ENCODE measurements at regions not wholly inside any gene's neighbourhood (a gene's known extent, or its start where the extent isn't known, plus 50 kb on each side); places are given as distances from the start of the nearest gene placed in this dataset.

DNA sequence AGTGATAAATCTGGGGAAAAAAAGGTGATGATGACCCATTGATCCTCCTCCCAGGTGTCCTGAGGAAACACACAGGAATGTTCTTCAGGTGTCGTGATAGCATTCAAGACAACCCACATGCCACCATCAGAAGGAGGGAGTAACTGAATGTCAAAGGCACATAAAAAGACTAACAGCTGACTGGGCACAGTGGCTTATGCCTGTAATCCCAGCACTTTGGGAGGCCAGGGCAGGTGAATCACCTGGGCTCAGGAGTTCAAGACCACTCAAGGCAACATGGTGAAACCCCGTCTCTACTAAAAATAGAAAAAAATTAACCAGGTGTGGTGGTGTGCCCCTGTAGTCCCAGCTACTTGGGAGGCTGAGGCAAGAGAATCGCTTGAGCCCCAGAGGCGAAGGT lies 82.3 kb upstream of the CST7 start:
- no peak for DNase-seq (ENCODE audit: low spot score)
- no peak for FAIRE-seq

DNA sequence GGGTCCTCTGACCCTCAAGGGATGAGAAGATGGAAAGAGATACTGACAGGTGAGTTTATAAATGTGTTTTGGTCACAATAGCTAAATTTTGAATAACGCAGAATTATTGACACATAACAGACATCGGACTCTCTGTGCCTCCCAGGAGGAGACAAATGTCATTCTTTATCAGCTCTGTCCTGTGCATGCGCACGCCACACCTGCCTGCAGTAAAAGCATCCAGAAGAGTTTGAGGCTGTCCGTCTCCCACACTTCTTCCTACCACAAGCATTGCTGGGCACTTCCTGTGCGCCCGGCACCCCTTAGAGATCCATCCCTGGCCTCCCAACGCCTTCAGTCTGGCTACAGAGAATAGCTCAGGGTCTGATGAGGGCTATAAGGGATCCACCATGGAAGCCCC lies 81.5 kb upstream of the CST7 start:
- FAIRE-seq (no peak), DNase-seq (ENCODE audit: low spot score) (no peak)

DNA sequence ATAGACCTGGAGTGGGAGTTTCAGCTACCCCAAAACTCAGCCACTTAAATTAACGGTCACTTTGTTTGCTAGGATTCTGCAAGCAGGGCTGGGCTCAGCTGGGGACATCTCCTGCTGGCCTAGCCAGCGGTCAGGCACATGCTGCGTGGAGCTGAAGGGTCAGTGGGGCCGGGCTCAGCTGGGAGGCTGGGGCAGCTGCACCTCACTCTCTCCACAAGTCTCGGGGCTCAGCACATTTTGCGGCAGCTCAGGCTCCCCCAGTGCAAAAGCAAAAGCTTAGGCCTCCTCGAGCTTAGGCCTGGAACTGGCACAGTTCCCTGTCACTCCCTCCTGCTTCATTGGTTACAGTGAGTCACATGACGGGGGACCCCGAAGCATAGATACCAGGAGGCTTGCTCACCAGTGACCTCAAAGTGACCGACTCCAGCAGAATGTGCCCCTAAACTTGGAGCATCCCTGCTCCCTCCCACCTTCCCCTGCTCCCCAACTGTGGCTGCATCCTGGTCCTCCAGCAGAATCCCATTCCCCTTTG lies 80.6 kb upstream of the CST7 start:
- no peak for FAIRE-seq
- no peak for DNase-seq (ENCODE audit: low spot score)

DNA sequence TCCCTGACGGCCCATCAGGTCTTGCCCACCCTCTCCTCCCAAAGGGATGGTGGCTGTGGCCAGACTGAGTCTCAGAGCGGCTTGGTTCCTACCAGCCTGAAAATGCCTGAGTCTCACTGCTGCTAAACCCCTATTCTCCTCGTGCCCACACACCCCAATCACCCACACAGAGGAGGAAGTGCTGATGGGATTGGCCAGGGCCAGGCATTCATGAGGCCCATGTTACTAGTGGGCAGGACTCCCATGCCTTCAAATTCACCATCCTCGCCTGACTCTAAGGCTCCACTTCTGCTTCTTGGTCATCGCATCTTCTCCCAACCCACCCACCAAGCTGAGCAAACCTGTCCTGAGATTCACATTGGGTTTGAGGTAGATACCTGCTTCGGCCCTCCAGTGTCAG lies 80.1 kb upstream of the CST7 start:
- FAIRE-seq (no peak), DNase-seq (ENCODE audit: low spot score) (no peak)

DNA sequence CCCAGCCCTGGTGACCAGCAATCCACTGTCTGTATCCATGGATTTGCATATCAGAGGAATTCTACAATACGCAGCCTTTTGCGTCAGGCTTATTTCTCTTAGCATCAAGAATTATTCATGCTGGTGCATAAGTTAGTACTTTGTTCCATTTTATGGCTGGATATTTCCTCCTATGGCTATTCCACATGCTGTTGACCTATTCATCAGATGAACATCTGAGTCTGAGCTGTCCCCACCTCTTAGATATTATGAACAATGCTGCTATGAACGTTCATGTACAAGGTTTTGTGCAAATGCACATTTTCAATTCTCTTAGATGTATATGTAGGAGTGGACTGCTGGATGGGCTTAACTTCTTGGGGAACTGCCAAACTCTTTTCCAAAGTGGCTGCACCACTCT lies 79.0 kb upstream of the CST7 start:
- no peak for DNase-seq (ENCODE audit: low spot score)
- FAIRE-seq, result no peak

DNA sequence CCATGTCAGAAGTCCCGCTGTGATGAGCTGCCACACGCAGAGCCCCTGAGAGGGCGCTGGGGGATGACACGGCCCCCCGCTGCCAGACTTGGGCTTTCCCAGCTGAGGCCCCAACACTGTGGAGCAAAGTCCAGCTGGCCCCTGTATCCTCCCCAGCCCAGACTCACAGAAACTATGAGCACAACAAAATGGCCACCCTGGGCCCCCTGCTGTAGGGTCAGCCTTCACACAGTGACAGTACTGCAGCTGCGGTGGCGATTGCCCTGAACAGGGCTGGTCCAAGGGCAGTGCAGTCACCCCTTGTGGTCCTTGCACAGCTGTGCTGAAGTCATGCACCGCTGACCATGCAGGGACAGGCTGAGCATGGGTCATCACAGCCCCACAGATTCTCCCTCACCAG lies 78.2 kb upstream of the CST7 start:
- DNase-seq (ENCODE audit: low spot score) (peak; percentile 31), FAIRE-seq (no peak)

DNA sequence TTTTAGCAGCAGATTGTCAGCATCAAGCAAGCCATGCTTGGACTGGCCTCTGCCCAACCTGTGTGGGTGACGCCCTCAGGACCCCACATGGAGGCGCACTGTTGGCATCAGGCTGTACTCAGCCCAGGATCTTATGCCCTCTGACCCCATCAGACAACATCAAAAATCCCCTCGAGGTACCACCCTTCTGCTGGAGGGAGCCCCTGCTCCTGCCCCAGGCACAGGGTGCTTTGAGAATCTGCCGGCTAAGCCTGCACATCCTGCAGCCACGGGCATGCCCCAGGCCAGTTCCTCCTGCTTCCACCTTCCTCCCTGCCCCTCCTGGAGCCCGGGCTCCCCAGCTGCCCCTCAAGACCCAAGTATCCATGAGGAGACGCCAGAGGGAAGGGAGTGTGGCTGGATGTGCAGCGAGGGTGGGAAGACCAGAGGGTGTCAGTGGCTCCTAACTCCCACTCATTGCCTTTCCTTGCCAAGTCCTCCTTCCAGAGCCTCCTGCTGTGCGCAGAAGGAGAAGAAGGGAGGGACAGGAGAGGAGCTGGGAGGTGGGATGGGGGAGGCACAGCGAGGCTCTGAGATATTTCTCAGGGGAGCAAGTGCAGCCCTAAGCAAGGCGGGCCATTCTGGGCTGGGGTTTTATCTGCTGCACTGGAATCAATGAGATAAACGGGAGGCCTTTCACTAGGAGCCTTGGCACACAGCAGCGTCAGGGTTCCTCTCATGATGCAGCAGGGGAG lies 77.4 kb upstream of the CST7 start:
- FAIRE-seq (no peak), DNase-seq (ENCODE audit: low spot score) (no peak)

DNA sequence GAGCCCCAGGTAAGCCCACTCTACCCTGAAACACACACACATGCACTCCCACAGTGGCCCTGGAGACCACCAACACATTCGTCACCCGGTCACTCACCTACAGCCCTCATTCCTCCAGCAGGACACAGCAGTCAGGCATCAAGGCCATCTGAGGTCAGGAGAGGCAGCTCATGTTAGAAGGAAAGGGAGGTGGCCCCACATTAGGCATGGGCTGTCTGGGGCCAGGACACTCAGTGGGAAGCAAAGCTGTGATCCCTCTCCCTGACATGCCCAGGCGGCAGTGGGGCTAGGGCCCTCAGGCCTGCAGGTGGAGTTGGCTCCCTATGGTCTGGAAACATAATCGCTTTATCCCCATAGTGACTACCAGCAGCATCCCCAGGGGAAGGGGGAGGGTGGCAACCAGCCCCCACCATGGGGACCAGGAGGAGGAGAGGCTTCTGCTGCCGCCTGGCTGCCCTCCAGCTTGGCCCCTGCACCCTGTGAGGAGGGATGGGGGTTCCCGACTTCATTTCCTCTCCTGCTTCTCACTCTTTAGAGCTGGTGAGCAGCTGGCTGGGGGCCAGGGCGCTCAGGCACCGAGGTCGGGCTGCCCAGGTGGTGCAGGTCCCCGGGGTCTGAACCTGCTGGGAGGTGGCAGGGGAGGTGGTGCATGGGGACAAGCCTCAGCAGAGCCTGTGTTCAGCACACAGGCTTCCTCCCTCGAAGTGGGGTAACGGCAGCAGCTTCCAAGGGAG lies 76.6 kb upstream of the CST7 start:
- no peak for DNase-seq (ENCODE audit: low spot score)
- FAIRE-seq, result no peak

DNA sequence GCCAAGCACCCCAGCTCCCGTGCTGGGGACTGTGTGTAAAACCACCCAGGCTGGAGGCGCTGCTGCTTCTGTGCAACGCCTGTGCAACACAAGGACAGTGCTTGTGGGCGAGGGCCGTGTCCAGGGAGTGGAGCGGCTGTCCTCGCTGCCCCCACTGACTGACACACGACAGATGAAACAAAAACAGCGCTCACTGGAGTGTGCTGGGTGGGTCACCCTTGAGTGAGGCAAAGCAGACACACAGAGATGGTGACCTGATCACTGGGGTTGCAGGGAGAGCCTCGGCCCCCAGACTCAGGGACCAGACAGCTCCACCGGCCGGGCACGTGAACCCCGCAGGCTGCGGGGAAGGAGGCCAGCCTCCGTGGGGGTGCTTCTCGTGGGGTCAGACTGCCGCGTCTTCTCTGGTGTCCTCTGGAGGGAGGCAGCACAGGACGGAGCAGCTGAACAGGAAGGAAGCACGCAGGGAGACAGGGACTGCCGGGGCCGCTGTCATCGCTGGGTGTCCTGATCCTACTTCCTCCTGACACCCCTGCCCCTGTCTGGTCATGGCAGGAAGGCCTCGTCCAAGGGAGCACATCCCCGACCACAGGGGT lies 75.9 kb upstream of the CST7 start:
- FAIRE-seq (no peak), DNase-seq (ENCODE audit: low spot score) (no peak)

DNA sequence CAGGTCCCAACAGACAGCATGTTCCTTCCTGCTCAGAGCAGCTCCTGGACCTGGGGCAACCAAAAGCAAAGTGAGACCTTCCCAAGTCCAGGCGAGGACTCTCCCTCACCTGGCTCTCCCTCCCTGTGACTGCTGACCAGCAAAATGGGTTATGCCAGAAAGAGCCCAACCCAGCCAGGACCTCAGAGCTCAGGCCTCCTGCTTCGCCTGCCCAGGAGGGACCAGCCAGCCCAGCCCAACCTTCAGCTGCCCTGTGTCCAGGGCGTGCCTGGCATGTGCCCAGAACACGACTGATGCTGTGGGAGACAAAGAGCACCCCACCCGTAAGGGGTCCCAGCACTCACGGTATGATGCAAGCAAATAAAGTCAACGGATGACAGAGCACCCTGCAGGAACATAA lies 74.0 kb upstream of the CST7 start:
- FAIRE-seq (no peak), DNase-seq (ENCODE audit: low spot score) (no peak)

DNA sequence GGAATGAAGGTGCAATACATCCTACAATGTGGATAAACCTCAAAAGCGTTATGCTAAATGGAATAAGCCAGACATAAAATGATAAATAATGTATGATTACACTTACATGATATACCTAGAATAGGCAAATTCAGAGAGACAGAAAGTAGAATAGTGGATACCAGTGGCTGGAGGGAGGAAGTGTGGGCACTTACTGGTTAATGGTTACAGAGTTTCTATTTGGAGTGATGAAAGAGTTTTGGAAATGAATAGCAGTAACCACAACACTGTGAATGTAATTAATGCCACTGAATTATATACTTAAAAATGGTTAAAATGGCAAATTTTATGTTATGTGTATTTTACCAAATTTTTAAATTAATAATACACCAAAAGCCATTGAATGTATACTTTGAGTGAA lies 71.4 kb upstream of the CST7 start:
- FAIRE-seq (no peak), DNase-seq (ENCODE audit: low spot score) (no peak)

DNA sequence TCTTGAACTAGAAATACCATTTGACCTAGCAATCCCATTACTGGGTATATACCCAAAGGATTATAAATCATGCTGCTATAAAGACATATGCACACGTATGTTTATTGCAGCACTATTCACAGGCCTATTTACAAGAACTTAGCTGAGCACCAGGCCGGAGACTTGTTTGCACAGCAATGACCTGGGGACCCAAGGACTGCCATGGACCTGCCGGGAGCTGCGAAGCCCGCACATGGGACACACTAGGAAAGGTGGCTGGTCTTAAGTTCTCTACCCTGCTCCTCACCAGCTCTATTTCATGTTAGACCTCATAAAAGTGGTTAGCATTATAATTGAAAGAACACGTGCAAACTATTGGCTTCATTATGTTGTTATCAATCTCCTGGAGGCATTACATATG lies 70.4 kb upstream of the CST7 start:
- no peak for FAIRE-seq
- no peak for DNase-seq (ENCODE audit: low spot score)

DNA sequence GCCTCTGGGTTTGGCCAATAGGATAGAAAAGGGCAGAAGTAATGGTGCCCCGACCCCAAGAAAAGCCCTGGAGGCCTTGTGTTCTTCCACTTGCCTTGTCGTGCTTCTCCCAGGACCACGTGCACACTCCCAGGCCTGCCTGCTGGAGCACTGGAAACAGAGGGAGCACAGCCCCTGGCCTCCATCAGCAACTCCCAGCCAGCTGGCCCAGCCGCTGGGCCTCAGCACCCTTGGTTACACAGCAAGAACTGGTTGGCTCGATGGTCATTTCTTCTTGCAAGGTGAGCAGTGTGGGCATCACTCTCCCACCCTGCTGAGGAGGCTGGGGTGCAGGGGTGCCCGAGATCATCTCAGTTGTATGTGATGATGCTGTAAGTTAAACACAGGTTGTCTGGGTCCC lies 69.2 kb upstream of the CST7 start:
- FAIRE-seq (no peak), DNase-seq (ENCODE audit: low spot score) (no peak)

DNA sequence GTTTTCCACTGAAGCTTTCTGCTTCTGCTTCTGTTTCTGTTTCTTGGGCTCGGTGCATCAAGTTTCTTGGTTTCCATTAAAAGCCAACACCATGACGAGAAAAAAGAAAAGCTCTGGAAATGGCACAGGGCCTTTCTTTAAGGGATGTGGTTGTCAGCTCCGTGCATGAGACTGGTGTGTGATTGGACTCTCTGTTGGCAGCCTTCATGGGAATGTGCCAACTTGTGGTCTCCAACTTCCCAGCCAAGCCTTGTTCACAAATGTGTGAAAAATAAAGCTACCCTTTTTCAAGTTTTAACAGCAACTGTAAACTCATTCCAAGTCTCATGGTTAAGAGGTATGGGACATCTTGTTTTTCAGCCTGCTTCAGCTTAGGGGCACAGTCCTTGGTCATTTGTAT lies 68.7 kb upstream of the CST7 start:
- no peak for FAIRE-seq
- DNase-seq (ENCODE audit: low spot score), result no peak

DNA sequence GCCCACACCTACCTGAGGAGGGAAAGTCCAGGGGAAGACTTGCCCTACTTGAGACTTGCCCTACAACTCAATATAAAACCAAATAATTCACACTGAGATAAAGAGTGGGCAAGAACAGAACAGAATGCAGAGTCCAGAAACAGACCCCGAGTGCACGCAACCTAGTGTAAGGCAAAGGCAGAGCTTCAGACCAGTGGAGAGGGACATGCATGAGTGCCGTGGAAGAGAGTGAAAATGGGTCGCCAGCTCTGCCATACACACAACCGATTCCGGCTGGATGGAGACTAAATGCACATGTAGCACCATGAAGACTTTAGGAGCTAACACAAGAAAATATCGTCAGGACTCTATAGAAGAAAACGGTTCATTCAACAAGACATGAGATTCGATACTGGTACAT lies 58.8 kb upstream of the CST7 start:
- FAIRE-seq (no peak), DNase-seq (ENCODE audit: low spot score) (no peak)

DNA sequence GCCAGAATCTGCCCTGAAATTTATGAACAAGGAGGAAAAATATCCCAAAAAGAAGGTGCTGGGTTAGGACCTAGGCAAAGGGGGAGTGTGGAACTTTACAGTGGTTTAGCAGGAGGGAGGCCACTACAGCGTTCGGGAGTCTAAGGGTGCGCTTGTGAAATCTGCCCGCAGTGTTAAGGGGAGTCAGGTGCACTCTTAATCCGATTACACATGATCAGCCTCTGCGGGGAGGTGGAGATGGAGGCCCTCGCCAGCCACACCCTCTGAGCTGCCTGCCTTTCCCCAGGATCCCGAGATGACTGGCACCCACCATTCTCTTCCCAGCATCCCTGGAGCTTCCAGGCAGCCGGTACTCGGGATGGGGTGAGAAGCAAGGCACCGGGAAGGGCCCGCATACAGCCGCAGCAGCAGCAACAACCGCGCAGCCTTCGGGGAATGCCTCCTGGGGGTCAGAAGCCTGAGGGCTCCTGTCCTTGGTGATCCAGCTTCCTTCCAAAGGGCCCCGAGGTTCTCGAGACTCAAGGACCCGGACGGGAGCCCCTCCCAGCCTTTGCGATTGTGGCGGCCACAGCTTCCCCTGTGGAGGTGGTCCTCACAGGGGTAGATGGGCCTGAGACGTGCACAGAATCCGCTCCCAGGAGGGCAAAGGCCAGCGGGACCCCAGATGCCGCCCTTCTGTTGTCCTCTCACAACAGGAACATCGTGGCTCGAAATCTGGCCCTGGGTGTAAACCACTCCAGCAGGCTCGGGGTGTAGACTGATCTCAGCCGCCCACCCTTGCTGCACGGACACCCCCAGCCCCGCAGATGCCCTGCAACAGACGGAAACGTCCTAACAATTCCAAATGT lies 57.3 kb upstream of the CST7 start:
- no peak for FAIRE-seq
- no peak for DNase-seq (ENCODE audit: low spot score)

DNA sequence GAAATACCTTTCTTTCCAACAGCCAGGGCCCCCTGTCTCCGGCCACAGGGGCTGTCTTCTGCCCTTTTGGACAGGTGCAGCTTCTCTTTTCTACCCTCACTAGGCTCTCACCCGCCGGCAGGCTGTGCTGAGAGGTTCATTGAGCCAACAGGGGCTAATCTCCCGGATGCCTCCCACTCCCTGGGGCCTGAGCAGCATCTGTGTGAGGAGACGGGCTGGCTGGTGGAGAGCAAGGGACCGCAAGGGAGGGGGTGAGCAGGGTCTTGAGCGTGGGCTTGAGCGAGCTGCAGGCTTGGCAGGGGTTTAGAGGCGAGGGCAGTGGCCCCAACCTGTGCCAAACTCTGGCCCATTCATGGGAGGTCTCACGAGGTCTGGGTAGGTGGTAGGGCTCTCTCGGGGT lies 56.5 kb upstream of the CST7 start:
- FAIRE-seq (no peak), DNase-seq (ENCODE audit: low spot score) (no peak)

DNA sequence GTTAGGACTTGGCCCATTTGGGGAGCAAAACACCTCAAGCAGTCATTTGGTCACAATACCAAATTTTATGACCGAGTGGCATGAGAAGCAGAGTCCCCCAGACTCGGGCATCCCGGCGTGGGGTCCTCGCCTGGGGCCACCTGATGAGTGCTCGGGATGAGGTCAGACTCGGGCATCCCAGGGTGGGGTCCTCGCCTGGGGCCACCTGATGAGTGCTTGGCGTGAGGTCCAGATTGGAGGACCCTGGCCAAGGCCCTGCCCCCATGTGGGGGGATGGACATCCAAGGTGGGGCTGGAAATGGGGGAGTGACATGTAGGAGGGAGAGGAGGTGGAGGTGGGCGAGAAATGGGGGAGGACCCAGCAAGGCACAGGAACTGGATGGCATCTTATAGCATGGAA lies 56.1 kb upstream of the CST7 start:
- FAIRE-seq, result no peak
- no peak for DNase-seq (ENCODE audit: low spot score)

DNA sequence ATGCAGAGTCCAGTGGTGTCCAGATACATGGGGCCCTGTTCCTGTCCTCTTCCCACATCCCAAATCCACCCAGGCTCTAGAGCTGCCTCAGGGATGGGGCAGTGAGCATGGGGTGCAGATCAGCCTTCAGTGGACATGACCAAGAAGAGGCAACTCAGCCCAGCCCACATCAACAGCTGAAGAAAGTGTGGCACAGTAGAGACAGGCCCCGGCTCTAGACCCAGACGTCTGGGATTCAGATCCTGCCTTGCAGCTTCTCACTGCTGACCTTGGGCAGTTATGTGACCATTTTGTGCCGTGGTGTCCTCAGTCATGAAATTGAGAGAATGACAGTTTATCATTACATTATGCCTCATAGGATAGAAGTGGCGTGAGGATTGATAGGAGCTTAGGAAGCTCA lies 54.6 kb upstream of the CST7 start:
- no peak for FAIRE-seq

DNA sequence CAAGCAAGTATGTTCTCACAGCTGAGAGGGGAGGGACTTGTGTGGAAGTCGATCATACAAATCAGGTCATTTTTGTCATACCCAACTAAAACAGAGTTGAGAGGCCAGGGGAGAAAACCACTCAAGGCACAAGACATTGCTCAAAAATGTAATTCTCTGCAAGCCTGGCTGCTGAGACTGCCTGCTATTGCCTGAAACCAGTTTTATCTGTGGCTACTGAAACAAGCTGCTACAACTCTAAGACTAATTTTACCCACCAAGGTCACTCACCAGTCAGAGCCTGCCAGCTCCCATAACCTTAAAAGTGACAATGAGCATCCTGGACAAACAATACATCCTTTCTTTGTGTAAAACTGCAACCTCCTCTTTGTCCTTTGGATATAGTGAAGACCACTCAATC lies 54.1 kb upstream of the CST7 start:
- no peak for DNase-seq (ENCODE audit: low spot score)
- no peak for FAIRE-seq

More for the DNA sequence above, 54.6 kb upstream of the CST7 start:
- no peak for DNase-seq (ENCODE audit: low spot score)

DNA sequence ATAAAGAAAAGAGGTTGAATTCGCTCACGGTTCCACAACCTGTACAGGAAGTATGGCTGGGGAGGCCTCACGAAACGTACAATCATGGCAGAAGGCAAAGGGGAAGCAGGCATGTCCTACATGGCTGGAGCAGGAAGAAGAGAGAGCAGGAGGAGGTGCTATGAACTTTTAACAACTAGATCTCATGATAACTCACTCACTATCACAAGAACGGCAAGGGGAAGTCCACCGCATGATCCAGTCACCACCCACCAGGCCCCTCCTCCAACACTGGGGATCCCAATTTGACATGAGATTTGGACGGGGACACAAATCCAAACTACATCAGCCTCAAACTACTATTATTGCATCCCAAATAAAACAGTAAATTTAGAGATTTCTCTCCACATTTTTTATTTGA lies 53.6 kb upstream of the CST7 start:
- DNase-seq (ENCODE audit: low spot score) (no peak), FAIRE-seq (no peak)

Measured in RCC 7860 (cell line).